SJSA1 (cell line): ENCODE measurements at regions not wholly inside any gene's neighbourhood (a gene's known extent, or its start where the extent isn't known, plus 50 kb on each side); places are given as distances from the start of the nearest gene placed in this dataset.
A peak's percentile ranks its signal among the peaks of the same experiment; 100 is the strongest.
"Not testable (repeated sequence)": the region's sequence is repeated elsewhere in the genome, so short reads cannot be mapped to it uniquely, and the experiment has no call there.

ENCODE experiments used
- DNase-seq, 2 experiments: peaks; one replicate each; pipeline ENCODE4 v3.0.0-alpha.2; 2015 to 2020; ENCODE audit warnings: low spot score in 2 of 2, low read depth in 1 of 2
- H3K27ac ChIP-seq: fragments of 250-450 bp; sonication (Bioruptor Pico); 2 replicates; pipeline ENCODE4 v1.5.1; 2020; ENCODE audit warnings: mild to moderate bottlenecking, moderate library complexity
- H3K27me3 ChIP-seq: fragments of 250-450 bp; sonication (Bioruptor Pico); replicated peaks from 2 replicates; pipeline ENCODE4 v1.5.1; 2020; ENCODE audit warnings: mild to moderate bottlenecking, moderate library complexity
- H3K36me3 ChIP-seq: fragments of 250-450 bp; sonication (Bioruptor Pico); 2 replicates; pipeline ENCODE4 v1.5.1; 2020; ENCODE audit warnings: mild to moderate bottlenecking
- H3K4me1 ChIP-seq: fragments of 250-450 bp; sonication (Bioruptor Pico); replicated peaks from 2 replicates; pipeline ENCODE4 v1.6.1; 2021; ENCODE audit warnings: mild to moderate bottlenecking
- H3K4me3 ChIP-seq: fragments of 250-450 bp; sonication (Bioruptor Pico); 2 replicates; pipeline ENCODE4 v1.5.1; 2020; ENCODE audit warnings: mild to moderate bottlenecking
- H3K9me3 ChIP-seq: fragments of 250-450 bp; sonication (Bioruptor Pico); replicated peaks from 2 replicates; pipeline ENCODE4 v1.5.1; 2020; ENCODE audit warnings: mild to moderate bottlenecking

GRCh38 chr16:79995315-79995714 is 394.8 kb upstream of the MAF start:
- Histone ChIP-seq H3K4me1 (0 out of 2 replicates have a peak, but pooled peaks cover 3% of the 10 kb centered on the region), H3K27me3 (no peaks in the 10 kb centered on the region), H3K27ac (no peak overlapping the region), H3K9me3 (no peaks in the 10 kb centered on the region; the same call in 1 of the 2 replicates), H3K36me3 (no peaks in the 10 kb centered on the region), H3K4me3 (no peak overlapping the region)
- no peak for DNase-seq

GRCh38 chr16:79994418-79994817 is 393.9 kb upstream of the MAF start:
- Histone ChIP-seq H3K4me3 (no peak overlapping the region), H3K36me3 (no peaks in the 10 kb centered on the region), H3K9me3 (no peaks in the 10 kb centered on the region; the same call in 1 of the 2 replicates), H3K4me1 (0 out of 2 replicates have a peak, but pooled peaks cover 3% of the 10 kb centered on the region), H3K27me3 (no peaks in the 10 kb centered on the region), H3K27ac (no peak overlapping the region)
- DNase-seq: no peak

DNA sequence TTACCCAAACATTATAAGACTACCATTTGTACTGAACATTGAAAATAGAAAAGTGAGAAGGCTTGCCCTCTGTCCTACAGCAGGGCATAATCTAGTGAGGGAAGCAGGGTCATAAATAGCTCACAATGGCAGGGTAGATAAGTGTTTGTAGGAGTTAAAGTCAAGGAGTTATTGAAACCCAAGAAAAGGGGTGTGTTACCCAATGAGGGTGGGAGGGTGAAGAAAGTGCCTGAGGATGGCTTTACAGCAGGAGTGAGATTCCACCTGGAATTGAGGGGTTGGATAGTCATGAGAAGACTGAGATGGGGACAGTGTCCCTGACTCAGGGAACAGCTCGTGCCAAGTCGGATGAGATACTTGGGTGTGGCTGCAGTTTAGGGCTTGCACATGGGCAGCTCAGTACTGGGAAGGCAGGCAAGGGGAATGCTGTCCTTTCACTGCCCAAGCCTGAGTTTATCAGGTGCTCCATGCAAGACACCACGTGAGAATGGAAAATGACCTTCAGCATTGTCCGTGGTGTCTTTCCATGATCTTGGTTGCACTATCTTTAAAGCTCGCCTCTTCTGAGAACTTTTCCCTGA is 393.2 kb upstream of the MAF start:
- Histone ChIP-seq H3K36me3 (no peaks in the 10 kb centered on the region), H3K27ac (no peak overlapping the region), H3K9me3 (no peaks in the 10 kb centered on the region; the same call in 1 of the 2 replicates), H3K4me3 (no peak overlapping the region), H3K4me1 (0 out of 2 replicates have a peak, but pooled peaks cover 3% of the 10 kb centered on the region), H3K27me3 (no peaks in the 10 kb centered on the region)
- no peak for DNase-seq

DNA sequence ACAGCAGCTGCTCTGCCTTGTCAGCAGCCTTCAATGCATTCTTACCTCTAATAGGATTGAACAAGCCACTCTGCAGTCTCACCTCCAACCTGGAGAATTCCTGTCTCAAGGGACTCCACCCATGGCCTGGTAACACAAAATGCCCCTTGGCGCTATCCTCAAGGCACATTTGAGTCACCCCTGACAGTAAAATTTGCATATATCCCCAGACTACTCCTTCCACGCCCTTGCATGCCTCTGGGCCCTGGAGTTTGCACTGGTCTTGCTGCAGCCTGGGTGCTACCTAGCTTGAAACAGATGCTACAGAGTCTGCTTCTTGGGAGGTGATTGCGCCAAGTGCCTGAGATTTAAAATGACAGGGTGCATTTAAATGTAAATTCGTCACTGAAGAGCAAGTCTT is 391.4 kb upstream of the MAF start:
- H3K27ac ChIP-seq: no peak overlapping the region
- DNase-seq: no peak
- H3K4me1 ChIP-seq: 0 out of 2 replicates have a peak, but pooled peaks cover 3% of the 10 kb centered on the region
- H3K9me3 ChIP-seq: no peaks in the 10 kb centered on the region; the same call in 1 of the 2 replicates
- no peaks in the 10 kb centered on the region for H3K36me3 ChIP-seq
- H3K4me3 ChIP-seq: no peak overlapping the region
- no peaks in the 10 kb centered on the region for H3K27me3 ChIP-seq

DNA sequence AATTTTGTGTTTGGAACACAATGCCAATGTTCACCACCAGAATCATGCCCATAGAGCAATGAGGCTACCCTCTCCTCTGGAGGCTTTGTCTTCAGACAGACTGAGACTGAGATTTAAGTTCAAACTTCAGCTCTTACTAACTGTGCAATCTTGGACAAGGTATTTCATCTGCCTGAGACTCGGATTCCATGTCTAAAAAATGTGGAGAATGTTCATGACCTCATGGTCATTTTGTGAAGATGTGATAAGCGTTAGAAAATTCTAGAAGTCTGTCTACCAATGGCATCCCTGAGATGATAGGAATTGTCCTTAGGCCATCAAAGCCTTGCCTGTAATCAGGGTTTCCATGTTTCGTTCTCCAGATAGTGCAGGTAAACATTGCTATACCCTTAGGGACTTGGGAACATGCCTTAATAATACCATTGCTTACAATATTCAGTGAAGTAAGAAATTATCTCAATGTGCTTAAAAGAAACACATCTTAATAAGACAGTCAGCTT is 388.2 kb upstream of the MAF start:
- DNase-seq: no peak
- H3K9me3 ChIP-seq: no peaks in the 10 kb centered on the region; the same call in 1 of the 2 replicates
- H3K27me3 ChIP-seq: no peaks in the 10 kb centered on the region
- H3K4me1 ChIP-seq: 0 out of 2 replicates have a peak, but pooled peaks cover 3% of the 10 kb centered on the region
- no peaks in the 10 kb centered on the region for H3K36me3 ChIP-seq
- H3K27ac ChIP-seq: no peak overlapping the region
- H3K4me3 ChIP-seq: no peak overlapping the region

- H3K4me3 ChIP-seq: no peak overlapping the region
- no peaks in the 10 kb centered on the region for H3K27me3 ChIP-seq
- no peak for DNase-seq
- H3K36me3 ChIP-seq: no peaks in the 10 kb centered on the region
- H3K9me3 ChIP-seq: no peaks in the 10 kb centered on the region
- H3K4me1 ChIP-seq: 0 out of 2 replicates have a peak, but pooled peaks cover 3% of the 10 kb centered on the region
- H3K27ac ChIP-seq: no peak overlapping the region
Measured at GRCh38 chr16:79988089-79988488, 387.6 kb upstream of the MAF start.

DNA sequence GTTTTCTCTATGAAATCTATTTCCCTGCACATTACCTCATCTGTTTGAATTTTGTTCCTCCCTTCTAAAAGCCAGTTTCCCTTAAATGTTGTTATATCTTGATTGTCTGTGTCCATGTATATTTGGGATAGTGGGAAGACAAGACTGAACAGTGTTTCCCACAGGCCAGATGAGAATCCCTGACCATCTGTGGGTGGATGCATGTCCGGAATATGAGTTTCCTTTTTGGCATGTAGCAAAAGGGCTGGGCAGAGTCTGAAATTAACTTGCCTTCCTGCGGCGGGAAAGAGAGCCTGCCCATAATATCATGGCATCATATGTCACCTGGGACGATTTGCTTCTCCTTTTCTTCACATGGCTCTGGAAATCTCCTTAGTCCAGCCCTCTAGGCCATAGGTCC is 385.8 kb upstream of the MAF start:
- Histone ChIP-seq H3K27ac (no peak overlapping the region), H3K36me3 (no peaks in the 10 kb centered on the region), H3K4me3 (no peak overlapping the region), H3K4me1 (peaks cover under 1% of the 10 kb centered on the region), H3K9me3 (no peaks in the 10 kb centered on the region), H3K27me3 (no peaks in the 10 kb centered on the region)
- no peak for DNase-seq

DNA sequence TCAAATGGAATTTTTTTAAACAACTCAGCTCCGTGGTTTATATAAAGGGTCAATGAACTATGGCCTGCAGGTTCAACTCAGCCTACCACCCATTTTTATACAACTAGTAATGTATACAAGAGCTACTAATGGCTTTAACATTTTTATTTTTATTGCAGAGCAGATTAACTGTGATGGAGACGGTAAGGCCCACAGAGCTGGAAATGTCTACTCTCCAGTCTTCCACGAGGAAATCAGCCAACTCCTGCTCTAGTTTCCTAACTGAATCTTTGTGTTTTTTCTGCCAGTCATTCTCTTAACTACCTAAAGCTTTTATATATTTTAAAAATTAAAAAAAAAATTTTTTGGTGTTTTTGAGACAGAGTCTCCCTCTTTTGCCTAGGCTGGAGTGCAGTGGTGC is 385.1 kb upstream of the MAF start:
- Histone ChIP-seq H3K9me3 (no peaks in the 10 kb centered on the region), H3K4me1 (peaks cover 8% of the 10 kb centered on the region), H3K36me3 (no peaks in the 10 kb centered on the region), H3K27ac (no peak overlapping the region), H3K4me3 (no peak overlapping the region), H3K27me3 (no peaks in the 10 kb centered on the region)
- no peak for DNase-seq

- not testable (repeated sequence) for H3K27me3 ChIP-seq, DNase-seq, H3K36me3 ChIP-seq, H3K4me1 ChIP-seq, H3K27ac ChIP-seq, H3K9me3 ChIP-seq, H3K4me3 ChIP-seq
Measured at GRCh38 chr16:79984149-79984548, 383.6 kb upstream of the MAF start.

DNA sequence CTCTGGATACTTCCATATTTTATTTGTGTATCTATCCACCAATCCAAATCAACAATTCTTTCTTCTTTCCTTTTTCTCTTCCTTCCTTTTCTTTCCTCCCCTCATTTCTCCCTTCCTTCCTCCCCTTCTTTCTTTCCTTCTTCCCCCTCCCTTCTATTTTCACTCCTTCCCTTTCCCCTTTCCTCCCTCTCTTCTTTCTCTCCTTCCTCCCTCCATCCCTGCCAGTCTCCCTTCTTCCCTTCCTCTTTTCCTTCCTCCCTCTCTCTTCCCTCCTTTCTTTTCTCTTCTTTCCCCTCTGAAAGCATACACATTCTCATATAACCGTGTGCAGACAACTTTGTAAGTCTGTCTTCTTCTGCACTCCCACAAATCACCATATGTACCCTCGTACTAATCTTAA is 382.3 kb upstream of the MAF start:
- Histone ChIP-seq H3K4me1 (peaks cover 10% of the 10 kb centered on the region), H3K27ac (no peak overlapping the region), H3K9me3 (no peaks in the 10 kb centered on the region), H3K27me3 (no peaks in the 10 kb centered on the region), H3K36me3 (no peaks in the 10 kb centered on the region), H3K4me3 (no peak overlapping the region)
- no peak for DNase-seq

DNA sequence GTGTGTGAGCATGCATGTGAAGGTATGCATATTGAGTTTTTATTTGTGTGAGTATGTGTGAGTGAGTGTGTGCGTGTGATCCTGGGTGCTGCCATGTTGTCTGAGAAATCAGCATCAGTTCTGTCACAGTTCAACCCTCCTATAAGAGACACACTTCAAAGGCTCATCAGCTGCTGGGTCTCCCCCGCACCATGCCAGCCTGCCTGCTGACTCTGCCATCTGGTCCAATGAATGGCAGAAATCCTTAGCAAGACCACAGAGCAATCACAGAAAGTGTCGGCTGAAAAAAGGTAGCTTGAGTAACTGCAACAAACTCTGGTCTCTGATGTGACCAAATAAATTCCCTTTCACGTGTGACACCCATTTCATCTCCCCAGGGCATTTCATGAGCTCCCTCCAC is 381.8 kb upstream of the MAF start:
- Histone ChIP-seq H3K9me3 (no peaks in the 10 kb centered on the region), H3K27ac (no peak overlapping the region), H3K36me3 (no peaks in the 10 kb centered on the region), H3K4me3 (no peak overlapping the region), H3K4me1 (peaks cover 10% of the 10 kb centered on the region), H3K27me3 (no peaks in the 10 kb centered on the region)
- DNase-seq: no peak

- DNase-seq: no peak
- peaks cover 10% of the 10 kb centered on the region for H3K4me1 ChIP-seq
- no peaks in the 10 kb centered on the region for H3K27me3 ChIP-seq
- no peaks in the 10 kb centered on the region for H3K36me3 ChIP-seq
- no peaks in the 10 kb centered on the region for H3K9me3 ChIP-seq
- H3K4me3 ChIP-seq: no peak overlapping the region
- no peak overlapping the region for H3K27ac ChIP-seq
Measured at GRCh38 chr16:79981814-79982213, 381.3 kb upstream of the MAF start.

GRCh38 chr16:79980650-79981521 is 380.3 kb upstream of the MAF start:
- no peaks in the 10 kb centered on the region for H3K9me3 ChIP-seq
- no peak overlapping the region for H3K27ac ChIP-seq
- no peaks in the 10 kb centered on the region for H3K36me3 ChIP-seq
- peaks cover 10% of the 10 kb centered on the region for H3K4me1 ChIP-seq
- peak in 1 of 2 experiments; percentile 21 for DNase-seq
- H3K27me3 ChIP-seq: no peaks in the 10 kb centered on the region
- no peak overlapping the region for H3K4me3 ChIP-seq
